WERI-Rb-1 (cell line): ENCODE measurements at regions not wholly inside any gene's neighbourhood (a gene's known extent, or its start where the extent isn't known, plus 50 kb on each side); places are given as distances from the start of the nearest gene placed in this dataset.

ENCODE experiments used
- DNase-seq: peaks from one replicate; pipeline ENCODE4 v3.0.0-alpha.2; 2020
- H3K27ac ChIP-seq: fragments of 250-450 bp; sonication (Bioruptor Pico); 2 replicates; pipeline ENCODE4 v1.5.1; 2020; ENCODE audit warnings: mild to moderate bottlenecking, moderate library complexity
- H3K27me3 ChIP-seq: fragments of 250-450 bp; sonication (Bioruptor Pico); 2 replicates; pipeline ENCODE4 v1.5.1; 2021; ENCODE audit warnings: mild to moderate bottlenecking, low read depth, moderate library complexity; ENCODE audit not compliant: insufficient read depth, severe bottlenecking
- H3K36me3 ChIP-seq: fragments of 250-450 bp; sonication (Bioruptor Pico); 2 replicates; pipeline ENCODE4 v1.5.1; 2020; ENCODE audit warnings: mild to moderate bottlenecking, moderate library complexity
- H3K4me3 ChIP-seq: 2 replicates; pipeline ENCODE4 v1.5.1; 2011; ENCODE audit warnings: low read depth, mild to moderate bottlenecking, control low read depth, low read length
- H3K9me3 ChIP-seq: fragments of 250-450 bp; sonication (Bioruptor Pico); 2 replicates; pipeline ENCODE4 v1.5.1; 2021; ENCODE audit warnings: mild to moderate bottlenecking, moderate library complexity; ENCODE audit not compliant: severe bottlenecking
- CTCF ChIP-seq: IDR thresholded peaks from 2 replicates; pipeline ENCODE4 v1.5.1; 2011; ENCODE audit warnings: low read depth, mild to moderate bottlenecking, control low read depth, inconsistent platforms, low read length

GRCh38 chr17:69814031-69814430 is 261.0 kb upstream of the KCNJ16 start:
- no peak overlapping the region for H3K4me3 ChIP-seq
- H3K9me3 ChIP-seq = peaks cover 6% of the 10 kb centered on the region
- TF ChIP-seq CTCF = no peak
- no peaks in the 10 kb centered on the region for H3K36me3 ChIP-seq
- H3K27ac ChIP-seq = no peak overlapping the region
- no peaks in the 10 kb centered on the region for H3K27me3 ChIP-seq
- DNase-seq = no peak

- TF ChIP-seq CTCF = no peak
- DNase-seq = no peak
- Histone ChIP-seq H3K27ac (no peak overlapping the region), H3K9me3 (peaks cover 6% of the 10 kb centered on the region), H3K4me3 (no peak overlapping the region), H3K27me3 (no peaks in the 10 kb centered on the region), H3K36me3 (no peaks in the 10 kb centered on the region)
Measured at GRCh38 chr17:69815406-69815805, 259.6 kb upstream of the KCNJ16 start.

- Histone ChIP-seq H3K27ac (no peak overlapping the region), H3K9me3 (peaks cover 13% of the 10 kb centered on the region), H3K36me3 (no peaks in the 10 kb centered on the region), H3K27me3 (no peaks in the 10 kb centered on the region), H3K4me3 (no peak overlapping the region)
- DNase-seq = no peak
- TF ChIP-seq CTCF = no peak
Measured at GRCh38 chr17:69818467-69818866, 256.6 kb upstream of the KCNJ16 start.

- peaks cover 13% of the 10 kb centered on the region for H3K9me3 ChIP-seq
- no peak overlapping the region for H3K27ac ChIP-seq
- DNase-seq = no peak
- H3K27me3 ChIP-seq = no peaks in the 10 kb centered on the region
- no peak overlapping the region for H3K4me3 ChIP-seq
- H3K36me3 ChIP-seq = no peaks in the 10 kb centered on the region
- TF ChIP-seq CTCF = no peak
Measured at GRCh38 chr17:69819316-69820087, 255.5 kb upstream of the KCNJ16 start.

- Histone ChIP-seq H3K27me3 (no peaks in the 10 kb centered on the region), H3K9me3 (peaks cover 13% of the 10 kb centered on the region), H3K4me3 (no peak overlapping the region), H3K36me3 (no peaks in the 10 kb centered on the region), H3K27ac (no peak overlapping the region)
- TF ChIP-seq CTCF = no peak
- DNase-seq = no peak
Measured at GRCh38 chr17:69820876-69821473, 254.1 kb upstream of the KCNJ16 start.
